ENCODE measurements at regions not wholly inside any gene's neighbourhood (a gene's known extent, or its start where the extent isn't known, plus 50 kb on each side); places are given as distances from the start of the nearest gene placed in this dataset.
A peak's percentile ranks its signal among the peaks of the same experiment; 100 is the strongest.

GRCh38 chr6:28693033-28693750 is 167.5 kb downstream of the GPX5 start:
- H3K27me3 ChIP-seq (ENCODE audit: control insufficient read depth, insufficient read depth, low read length), result peaks cover 37% of the 10 kb centered on the region
- H3K9me3 ChIP-seq (ENCODE audit: control insufficient read depth, low read depth, low read length), result no peaks in the 10 kb centered on the region
- H3K9ac ChIP-seq (ENCODE audit: low read length), result no peak overlapping the region
- peaks cover 4% of the 10 kb centered on the region for H3K4me1 ChIP-seq (ENCODE audit: control insufficient read depth, low read depth, low read length)
- H3K27ac ChIP-seq (ENCODE audit: low read length), result no peak overlapping the region
- H3K36me3 ChIP-seq (ENCODE audit: control insufficient read depth, low read depth, low read length), result no peaks in the 10 kb centered on the region
- peak overlapping the region; percentile 56 for H3K4me3 ChIP-seq (ENCODE audit: low read length)

GRCh38 chr6:28693751-28694443 is 168.2 kb downstream of the GPX5 start:
- no peaks in the 10 kb centered on the region for H3K36me3 ChIP-seq (ENCODE audit: control insufficient read depth, low read depth, low read length)
- H3K27ac ChIP-seq (ENCODE audit: low read length), result no peak overlapping the region
- no peaks in the 10 kb centered on the region for H3K9me3 ChIP-seq (ENCODE audit: control insufficient read depth, low read depth, low read length)
- H3K4me1 ChIP-seq (ENCODE audit: control insufficient read depth, low read depth, low read length), result peaks cover 4% of the 10 kb centered on the region
- peaks cover 37% of the 10 kb centered on the region for H3K27me3 ChIP-seq (ENCODE audit: control insufficient read depth, insufficient read depth, low read length)
- peak overlapping the region; percentile 56 for H3K4me3 ChIP-seq (ENCODE audit: low read length)
- H3K9ac ChIP-seq (ENCODE audit: low read length), result peak overlapping the region; percentile 12

DNA sequence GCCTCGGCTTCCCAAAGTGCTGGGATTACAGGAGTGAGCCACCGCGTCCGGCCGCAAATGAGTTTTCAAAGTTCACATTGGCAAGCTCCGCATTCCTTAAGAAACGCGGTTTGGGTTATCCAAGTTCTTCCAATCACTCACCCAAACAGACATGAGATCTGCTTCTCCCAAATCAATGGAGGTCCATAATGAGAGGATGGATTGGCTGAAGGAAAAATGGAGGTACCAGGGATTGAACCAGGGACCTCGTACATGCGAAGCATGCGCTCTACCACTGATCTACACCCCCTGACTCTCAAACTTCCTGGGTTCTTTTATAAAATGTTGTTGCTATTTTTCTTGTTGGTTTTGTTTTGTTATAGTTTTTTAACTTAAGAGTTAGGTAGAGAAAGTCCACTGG is 170.0 kb downstream of the GPX5 start:
- Histone ChIP-seq H3K36me3 (ENCODE audit: control insufficient read depth, low read depth, low read length) (no peaks in the 10 kb centered on the region), H3K4me1 (ENCODE audit: control insufficient read depth, low read depth, low read length) (peaks cover 4% of the 10 kb centered on the region), H3K27me3 (ENCODE audit: control insufficient read depth, insufficient read depth, low read length) (peaks cover 37% of the 10 kb centered on the region), H3K9me3 (ENCODE audit: control insufficient read depth, low read depth, low read length) (no peaks in the 10 kb centered on the region), H3K4me3 (ENCODE audit: low read length) (no peak overlapping the region), H3K27ac (ENCODE audit: low read length) (no peak overlapping the region), H3K9ac (ENCODE audit: low read length) (no peak overlapping the region)

GRCh38 chr6:28696167-28696566 is 170.5 kb downstream of the GPX5 start:
- Histone ChIP-seq H3K27me3 (ENCODE audit: control insufficient read depth, insufficient read depth, low read length) (peaks cover 37% of the 10 kb centered on the region), H3K4me1 (ENCODE audit: control insufficient read depth, low read depth, low read length) (peaks cover 4% of the 10 kb centered on the region), H3K9ac (ENCODE audit: low read length) (no peak overlapping the region), H3K9me3 (ENCODE audit: control insufficient read depth, low read depth, low read length) (no peaks in the 10 kb centered on the region), H3K27ac (ENCODE audit: low read length) (no peak overlapping the region), H3K4me3 (ENCODE audit: low read length) (no peak overlapping the region), H3K36me3 (ENCODE audit: control insufficient read depth, low read depth, low read length) (no peaks in the 10 kb centered on the region)

DNA sequence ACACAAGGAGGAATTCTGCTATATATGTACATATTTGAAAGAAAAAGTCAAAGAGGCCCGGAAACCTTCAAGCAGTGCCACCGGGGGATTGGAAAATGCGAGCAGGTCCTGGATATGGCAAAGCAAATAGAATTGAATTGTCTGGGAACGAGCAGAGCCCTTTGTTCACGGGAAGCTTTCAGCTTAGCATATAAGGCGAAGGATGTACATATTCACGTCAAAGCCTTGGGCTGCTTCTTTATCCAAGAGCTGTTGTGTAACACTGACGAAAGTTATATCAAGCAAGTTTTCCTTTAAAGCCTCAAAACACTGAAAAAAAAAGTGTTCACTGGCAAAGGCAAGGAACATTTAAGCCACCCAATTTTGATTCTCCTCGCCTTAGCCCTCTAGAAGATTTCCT is 171.0 kb downstream of the GPX5 start:
- no peak overlapping the region for H3K9ac ChIP-seq (ENCODE audit: low read length)
- no peak overlapping the region for H3K27ac ChIP-seq (ENCODE audit: low read length)
- H3K4me1 ChIP-seq (ENCODE audit: control insufficient read depth, low read depth, low read length), result peaks cover 4% of the 10 kb centered on the region
- no peaks in the 10 kb centered on the region for H3K9me3 ChIP-seq (ENCODE audit: control insufficient read depth, low read depth, low read length)
- no peaks in the 10 kb centered on the region for H3K36me3 ChIP-seq (ENCODE audit: control insufficient read depth, low read depth, low read length)
- H3K27me3 ChIP-seq (ENCODE audit: control insufficient read depth, insufficient read depth, low read length), result peaks cover 37% of the 10 kb centered on the region
- no peak overlapping the region for H3K4me3 ChIP-seq (ENCODE audit: low read length)

GRCh38 chr6:28707387-28708282 is 182.0 kb downstream of the GPX5 start:
- no peak overlapping the region for H3K27ac ChIP-seq (ENCODE audit: low read length)
- H3K4me3 ChIP-seq (ENCODE audit: low read length), result no peak overlapping the region
- H3K9ac ChIP-seq (ENCODE audit: low read length), result no peak overlapping the region
- no peaks in the 10 kb centered on the region for H3K4me1 ChIP-seq (ENCODE audit: control insufficient read depth, low read depth, low read length)
- H3K27me3 ChIP-seq (ENCODE audit: control insufficient read depth, insufficient read depth, low read length), result no peaks in the 10 kb centered on the region
- H3K9me3 ChIP-seq (ENCODE audit: control insufficient read depth, low read depth, low read length), result peaks cover 8% of the 10 kb centered on the region
- H3K36me3 ChIP-seq (ENCODE audit: control insufficient read depth, low read depth, low read length), result no peaks in the 10 kb centered on the region

GRCh38 chr6:28709478-28710349 is 184.0 kb downstream of the GPX5 start:
- H3K4me3 ChIP-seq (ENCODE audit: low read length), result peak overlapping the region; percentile 93
- peaks cover 8% of the 10 kb centered on the region for H3K9me3 ChIP-seq (ENCODE audit: control insufficient read depth, low read depth, low read length)
- H3K9ac ChIP-seq (ENCODE audit: low read length), result peak overlapping the region; percentile 70
- H3K4me1 ChIP-seq (ENCODE audit: control insufficient read depth, low read depth, low read length), result no peaks in the 10 kb centered on the region
- H3K27me3 ChIP-seq (ENCODE audit: control insufficient read depth, insufficient read depth, low read length), result no peaks in the 10 kb centered on the region
- no peaks in the 10 kb centered on the region for H3K36me3 ChIP-seq (ENCODE audit: control insufficient read depth, low read depth, low read length)
- H3K27ac ChIP-seq (ENCODE audit: low read length), result peak overlapping the region; percentile 18

DNA sequence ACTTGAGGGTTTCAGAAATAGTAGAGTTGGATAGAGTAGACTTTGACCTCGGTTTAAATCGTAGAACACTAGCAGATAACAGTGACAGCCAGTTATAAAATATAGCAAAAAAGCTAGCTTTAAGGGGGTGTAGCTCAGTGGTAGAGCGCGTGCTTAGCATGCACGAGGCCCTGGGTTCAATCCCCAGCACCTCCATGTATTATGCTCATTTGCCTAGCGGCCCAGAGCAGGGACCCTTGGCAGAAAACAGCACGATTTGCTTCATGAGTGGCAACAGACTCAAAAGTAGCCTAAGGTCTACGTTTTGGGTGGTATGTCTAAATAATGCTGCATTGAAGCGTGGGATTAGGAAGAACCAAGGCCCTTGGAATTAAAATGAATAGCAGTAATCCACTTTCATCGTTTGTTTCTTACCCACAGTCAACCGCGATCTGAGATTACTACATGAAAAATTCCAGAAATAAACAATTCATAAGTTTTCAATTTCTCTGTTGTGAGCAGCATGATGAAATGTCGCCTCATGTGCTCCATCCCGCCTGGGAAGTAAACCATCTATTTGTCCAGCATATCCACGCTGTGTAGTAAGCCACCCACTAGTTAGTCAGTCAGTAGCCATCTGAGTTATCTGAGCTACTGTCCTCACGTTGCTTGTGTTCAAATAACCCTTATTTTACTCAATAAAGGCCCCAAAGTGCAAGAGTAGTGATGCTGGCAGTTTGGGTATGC is 184.9 kb downstream of the GPX5 start:
- no peak overlapping the region for H3K27ac ChIP-seq (ENCODE audit: low read length)

DNA sequence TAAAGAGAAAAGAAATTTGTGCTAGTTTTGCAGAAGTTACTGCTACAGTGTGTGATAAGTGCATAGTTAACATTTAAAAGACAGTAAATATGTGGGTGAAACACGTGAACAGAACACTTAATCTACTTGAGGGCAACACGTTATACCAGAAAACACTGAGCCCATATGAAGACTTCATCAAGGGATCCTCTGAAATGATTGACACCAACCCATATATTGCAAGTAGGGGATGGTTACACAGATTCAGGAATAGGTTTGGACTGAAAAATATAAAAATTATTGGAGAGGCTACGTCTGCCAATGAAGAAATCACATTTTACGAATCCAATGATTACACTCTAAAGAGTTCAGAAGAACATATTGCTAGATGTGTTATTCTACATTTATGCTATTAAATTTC is 185.6 kb downstream of the GPX5 start:
- Histone ChIP-seq H3K27ac (ENCODE audit: low read length) (no peak overlapping the region), H3K9me3 (ENCODE audit: control insufficient read depth, low read depth, low read length) (peaks cover 8% of the 10 kb centered on the region), H3K27me3 (ENCODE audit: control insufficient read depth, insufficient read depth, low read length) (no peaks in the 10 kb centered on the region), H3K4me1 (ENCODE audit: control insufficient read depth, low read depth, low read length) (no peaks in the 10 kb centered on the region), H3K9ac (ENCODE audit: low read length) (no peak overlapping the region), H3K36me3 (ENCODE audit: control insufficient read depth, low read depth, low read length) (no peaks in the 10 kb centered on the region), H3K4me3 (ENCODE audit: low read length) (no peak overlapping the region)

More for the DNA sequence above, 184.9 kb downstream of the GPX5 start:
- peaks cover 8% of the 10 kb centered on the region for H3K9me3 ChIP-seq (ENCODE audit: control insufficient read depth, low read depth, low read length)
- H3K4me1 ChIP-seq (ENCODE audit: control insufficient read depth, low read depth, low read length), result no peaks in the 10 kb centered on the region
- peak overlapping the region; percentile 70 for H3K9ac ChIP-seq (ENCODE audit: low read length)
- peak overlapping the region; percentile 93 for H3K4me3 ChIP-seq (ENCODE audit: low read length)
- no peaks in the 10 kb centered on the region for H3K36me3 ChIP-seq (ENCODE audit: control insufficient read depth, low read depth, low read length)
- no peaks in the 10 kb centered on the region for H3K27me3 ChIP-seq (ENCODE audit: control insufficient read depth, insufficient read depth, low read length)

- Histone ChIP-seq H3K9ac (ENCODE audit: low read length) (no peak overlapping the region), H3K27me3 (ENCODE audit: control insufficient read depth, insufficient read depth, low read length) (no peaks in the 10 kb centered on the region), H3K4me1 (ENCODE audit: control insufficient read depth, low read depth, low read length) (no peaks in the 10 kb centered on the region), H3K4me3 (ENCODE audit: low read length) (no peak overlapping the region), H3K27ac (ENCODE audit: low read length) (no peak overlapping the region), H3K9me3 (ENCODE audit: control insufficient read depth, low read depth, low read length) (peaks cover 8% of the 10 kb centered on the region), H3K36me3 (ENCODE audit: control insufficient read depth, low read depth, low read length) (no peaks in the 10 kb centered on the region)
Observed at GRCh38 chr6:28711788-28712341, 186.2 kb downstream of the GPX5 start.

All from iPS-18a (cell line).